GM06990 (cell line): ENCODE measurements at regions not wholly inside any gene's neighbourhood (a gene's known extent, or its start where the extent isn't known, plus 50 kb on each side); places are given as distances from the start of the nearest gene placed in this dataset.

Source experiments
- DNase-seq: peaks from one replicate; pipeline ENCODE4 v3.0.0-alpha.2; 2011; ENCODE audit not compliant: insufficient read length; ENCODE audit errors: extremely low read depth
- H3K27me3 ChIP-seq: replicated peaks from 2 replicates; pipeline ENCODE4 v1.6.0; 2011; ENCODE audit warnings: low read length; ENCODE audit not compliant: control insufficient read depth, insufficient read depth
- H3K36me3 ChIP-seq: 2 replicates; pipeline ENCODE4 v1.5.1; 2011; ENCODE audit warnings: low read length; ENCODE audit not compliant: control insufficient read depth, insufficient read depth
- H3K4me3 ChIP-seq: replicated peaks from 2 replicates; pipeline ENCODE4 v1.5.1; 2011; ENCODE audit warnings: low read depth, mild to moderate bottlenecking, control low read depth, low read length
- TF ChIP-seq, protein P1 (sequence below): IDR thresholded peaks from 2 replicates; pipeline ENCODE4 v1.5.1; 2011; ENCODE audit warnings: low read length, control low read depth, mild to moderate bottlenecking, inconsistent platforms; ENCODE audit not compliant: insufficient read depth, poor library complexity, severe bottlenecking

DNA sequence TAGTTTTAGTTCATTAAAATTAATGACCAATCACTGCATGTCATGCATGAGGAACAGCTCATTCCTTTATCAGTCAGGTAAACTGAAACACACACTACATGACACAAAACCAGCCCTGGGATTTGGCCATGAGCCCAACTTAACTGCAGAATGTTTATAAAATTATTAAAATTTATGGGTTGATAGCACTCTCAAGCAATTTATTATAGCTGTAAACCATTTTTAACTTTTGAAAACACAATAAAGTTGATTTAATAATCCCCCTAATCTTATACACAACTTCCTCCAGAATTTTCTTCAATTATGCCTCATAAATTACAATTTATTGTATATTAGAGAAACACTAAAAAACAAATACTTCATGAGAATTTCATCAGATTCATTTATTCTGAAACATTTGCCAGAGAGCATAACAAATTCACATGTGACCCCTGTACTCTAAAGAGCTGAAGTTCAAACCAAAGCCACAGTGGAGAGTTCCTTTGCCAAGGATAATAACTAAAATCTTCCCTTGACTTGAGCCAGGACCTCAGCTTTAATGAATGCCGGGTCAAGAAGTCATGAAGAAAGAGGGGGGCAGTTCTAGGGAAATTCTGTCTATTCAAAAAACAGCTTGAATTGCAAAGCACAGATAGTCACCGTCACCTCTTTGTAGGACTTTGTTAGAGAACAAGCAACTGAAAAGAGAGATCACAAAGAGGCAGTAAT lies 763.7 kb upstream of the GRAMD2B start:
- Histone ChIP-seq H3K36me3 (no peaks in the 10 kb centered on the region), H3K4me3 (no peak overlapping the region), H3K27me3 (no peaks in the 10 kb centered on the region)
- TF ChIP-seq, protein P1, sequence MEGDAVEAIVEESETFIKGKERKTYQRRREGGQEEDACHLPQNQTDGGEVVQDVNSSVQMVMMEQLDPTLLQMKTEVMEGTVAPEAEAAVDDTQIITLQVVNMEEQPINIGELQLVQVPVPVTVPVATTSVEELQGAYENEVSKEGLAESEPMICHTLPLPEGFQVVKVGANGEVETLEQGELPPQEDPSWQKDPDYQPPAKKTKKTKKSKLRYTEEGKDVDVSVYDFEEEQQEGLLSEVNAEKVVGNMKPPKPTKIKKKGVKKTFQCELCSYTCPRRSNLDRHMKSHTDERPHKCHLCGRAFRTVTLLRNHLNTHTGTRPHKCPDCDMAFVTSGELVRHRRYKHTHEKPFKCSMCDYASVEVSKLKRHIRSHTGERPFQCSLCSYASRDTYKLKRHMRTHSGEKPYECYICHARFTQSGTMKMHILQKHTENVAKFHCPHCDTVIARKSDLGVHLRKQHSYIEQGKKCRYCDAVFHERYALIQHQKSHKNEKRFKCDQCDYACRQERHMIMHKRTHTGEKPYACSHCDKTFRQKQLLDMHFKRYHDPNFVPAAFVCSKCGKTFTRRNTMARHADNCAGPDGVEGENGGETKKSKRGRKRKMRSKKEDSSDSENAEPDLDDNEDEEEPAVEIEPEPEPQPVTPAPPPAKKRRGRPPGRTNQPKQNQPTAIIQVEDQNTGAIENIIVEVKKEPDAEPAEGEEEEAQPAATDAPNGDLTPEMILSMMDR: no peak
- DNase-seq: no peak

DNA sequence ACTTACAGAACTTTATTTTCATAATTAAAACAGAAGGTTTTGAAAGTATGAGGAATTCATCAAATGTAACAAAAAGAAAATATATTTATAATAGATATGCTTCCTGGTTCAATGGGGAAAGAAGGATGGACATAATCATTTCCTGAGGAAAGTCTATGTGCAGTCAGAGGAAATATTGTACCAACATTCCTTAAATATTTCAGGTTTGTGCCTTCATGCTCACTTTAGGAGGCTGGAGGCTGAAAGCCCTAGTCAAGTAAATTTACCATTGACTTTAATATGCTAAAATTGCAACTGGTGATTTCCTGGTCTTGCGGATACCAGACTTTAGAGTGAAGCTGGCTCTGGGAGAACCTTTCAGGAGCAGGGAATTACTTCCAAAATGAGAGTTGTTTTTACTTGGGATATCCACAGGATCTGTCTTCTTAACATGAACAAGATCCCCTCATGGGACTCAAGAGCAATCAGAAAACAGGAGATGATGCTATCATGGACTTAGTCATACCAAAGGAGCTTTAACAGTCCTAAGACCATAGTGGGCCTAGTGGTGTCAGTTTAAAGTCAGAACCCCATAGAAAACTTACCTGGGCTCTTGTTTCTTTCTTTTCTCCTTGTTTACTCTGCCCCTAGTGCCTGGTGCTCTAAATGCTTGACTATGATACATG lies 762.8 kb upstream of the GRAMD2B start:
- no peaks in the 10 kb centered on the region for H3K27me3 ChIP-seq
- TF ChIP-seq, protein P1: no peak
- H3K4me3 ChIP-seq: no peak overlapping the region
- DNase-seq: no peak
- H3K36me3 ChIP-seq: no peaks in the 10 kb centered on the region

DNA sequence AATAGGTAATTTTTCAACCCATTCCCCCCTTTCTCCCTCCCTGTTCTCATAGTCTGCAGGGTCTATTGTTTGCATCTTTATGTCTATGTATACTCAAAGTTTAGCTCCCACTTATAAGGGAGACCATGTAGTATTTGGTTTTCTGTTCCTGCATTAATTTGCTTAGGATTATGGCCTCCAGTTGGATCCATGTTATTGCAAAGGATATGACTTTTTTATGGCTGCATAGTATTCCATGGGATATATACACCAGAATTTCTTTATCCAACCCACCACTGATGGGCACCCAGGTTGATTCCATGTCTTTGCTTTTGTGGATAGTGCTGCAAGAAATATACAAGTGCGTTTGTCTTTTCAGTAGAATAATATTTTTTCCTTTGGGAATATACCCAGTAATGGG lies 761.6 kb upstream of the GRAMD2B start:
- TF ChIP-seq, protein P1: no peak
- Histone ChIP-seq H3K4me3 (no peak overlapping the region), H3K27me3 (no peaks in the 10 kb centered on the region), H3K36me3 (no peaks in the 10 kb centered on the region)
- no peak for DNase-seq

DNA sequence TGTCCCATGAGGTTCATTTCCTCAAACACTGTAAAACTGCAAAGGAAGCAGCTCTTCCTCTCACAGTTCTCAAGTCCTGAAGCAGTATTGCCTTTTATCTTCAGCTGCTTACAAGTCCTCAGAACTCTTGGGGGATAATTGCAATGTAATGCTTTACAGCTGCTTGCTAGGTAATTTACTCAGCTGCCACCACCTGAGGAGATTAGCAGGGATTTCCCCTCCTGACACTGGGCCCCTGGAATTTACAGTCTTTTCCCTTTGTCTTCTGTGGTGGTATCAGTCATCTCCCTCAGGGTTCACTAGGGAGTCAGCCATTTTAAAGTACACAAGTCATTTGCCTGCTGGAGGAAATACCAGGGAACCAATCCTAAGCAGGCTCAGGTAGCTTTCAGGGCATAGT lies 754.3 kb upstream of the GRAMD2B start:
- Histone ChIP-seq H3K27me3 (no peaks in the 10 kb centered on the region), H3K36me3 (no peaks in the 10 kb centered on the region), H3K4me3 (no peak overlapping the region)
- TF ChIP-seq, protein P1: no peak
- DNase-seq: no peak

DNA sequence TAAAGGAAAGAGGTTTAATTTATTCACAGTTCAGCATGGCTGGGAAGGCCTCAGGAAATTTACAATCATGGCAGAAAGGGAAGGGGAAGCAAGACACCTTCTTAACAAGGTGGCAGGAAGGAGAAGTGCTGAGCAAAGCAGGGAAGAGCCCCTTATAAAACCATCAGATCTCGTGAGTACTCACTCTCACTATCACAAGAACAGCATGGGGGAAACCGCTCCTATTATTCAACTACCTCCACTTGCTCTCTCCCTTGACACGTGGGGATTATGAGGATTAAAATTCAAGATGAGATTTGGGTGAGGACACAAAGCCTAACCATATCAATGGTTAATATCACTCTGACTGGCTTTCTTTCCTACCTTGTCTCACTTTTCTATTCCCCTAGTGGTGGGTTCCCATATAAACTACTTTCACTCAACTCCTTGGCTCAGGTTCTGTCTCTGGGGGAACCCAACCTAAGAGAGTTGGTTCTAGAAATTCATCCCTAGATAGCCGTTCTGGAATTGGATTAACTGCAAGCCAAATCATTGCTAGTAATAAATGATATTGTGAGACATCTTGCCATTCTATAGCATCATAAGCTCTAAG lies 749.8 kb upstream of the GRAMD2B start:
- TF ChIP-seq, protein P1: no peak
- Histone ChIP-seq H3K4me3 (no peak overlapping the region), H3K27me3 (no peaks in the 10 kb centered on the region), H3K36me3 (no peaks in the 10 kb centered on the region)
- DNase-seq: no peak
